ENCODE measurements at regions not wholly inside any gene's neighbourhood (a gene's known extent, or its start where the extent isn't known, plus 50 kb on each side); places are given as distances from the start of the nearest gene placed in this dataset.

- ATAC-seq (peak; percentile 41; the same call in 1 of the 2 replicates), DNase-seq (ENCODE audit: low spot score) (no peak)
- H3K4me1 Mint-ChIP-seq, result peaks cover 7% of the 10 kb centered on the region; the same call in 1 of the 2 replicates
- CTCF ChIA-PET, result no interaction called here
- no peak for TF ChIP-seq ZNF138 (CRISPR knock-in tag; conservative IDR thresholded peaks at IDR 0.05)
- TF ChIP-seq TP53 (CRISPR knock-in tag; IDR thresholded peaks at IDR 0.05), result no peak
- TF ChIP-seq STAT6 (CRISPR knock-in tag; conservative IDR thresholded peaks at IDR 0.05; ENCODE audit: low read depth), result no peak
- no peak for TF ChIP-seq ZNF512 (CRISPR knock-in tag; IDR thresholded peaks at IDR 0.05; ENCODE audit: borderline replicate concordance)
- no peak for TF ChIP-seq TCF7 (CRISPR knock-in tag; IDR thresholded peaks at IDR 0.05; ENCODE audit: low read depth)
- no peak for TF ChIP-seq ZNF281 (CRISPR knock-in tag; IDR thresholded peaks at IDR 0.05)
- no peak for TF ChIP-seq E2F4 (CRISPR knock-in tag; IDR thresholded peaks at IDR 0.05; ENCODE audit: borderline replicate concordance, low read depth)
- no peak for TF ChIP-seq FOXP4 (CRISPR knock-in tag; IDR thresholded peaks at IDR 0.05)
- TF ChIP-seq JUN (CRISPR knock-in tag; IDR thresholded peaks at IDR 0.05), result no peak
- TF ChIP-seq CTCF (IDR thresholded peaks at IDR 0.05), result no peak
- TF ChIP-seq USF2 (CRISPR knock-in tag; IDR thresholded peaks at IDR 0.05), result no peak
- no peak for TF ChIP-seq NFATC4 (CRISPR knock-in tag; IDR thresholded peaks at IDR 0.05)
- TF ChIP-seq TEAD4 (CRISPR knock-in tag; IDR thresholded peaks at IDR 0.05), result no peak
- TF ChIP-seq CREM (CRISPR knock-in tag; IDR thresholded peaks at IDR 0.05), result no peak
- TF ChIP-seq KAT7 (CRISPR knock-in tag; IDR thresholded peaks at IDR 0.05; ENCODE audit: borderline replicate concordance), result no peak
- no peak for TF ChIP-seq AFF4 (CRISPR knock-in tag; IDR thresholded peaks at IDR 0.05; ENCODE audit: borderline replicate concordance)
- no peak for TF ChIP-seq ATF1 (CRISPR knock-in tag; IDR thresholded peaks at IDR 0.05)
- TF ChIP-seq ATF6 (CRISPR knock-in tag; IDR thresholded peaks at IDR 0.05), result no peak
- no peak overlapping the region for H3K4me3 Mint-ChIP-seq
- H3K9me3 Mint-ChIP-seq, result no peaks in the 10 kb centered on the region
- no peaks in the 10 kb centered on the region for H3K36me3 Mint-ChIP-seq
- H3K27ac Mint-ChIP-seq, result no peak overlapping the region
- POLR2A ChIA-PET, result no interaction called here
- H3K27me3 Mint-ChIP-seq (ENCODE audit: low read depth), result no peaks in the 10 kb centered on the region; the same call in 1 of the 2 replicates
Measured at GRCh38 chr2:106960683-106961161, 74.8 kb upstream of the ST6GAL2 start.
